Lower leg skin (tissue), 3 donors: ENCODE measurements at regions not wholly inside any gene's neighbourhood (a gene's known extent, or its start where the extent isn't known, plus 50 kb on each side); places are given as distances from the start of the nearest gene placed in this dataset.

Experiments used
- POLR2A ChIP-seq, 2 donors: fragments of 450-650 bp; IDR thresholded peaks; one replicate each; pipeline ENCODE4 v1.6.1; 2016 to 2017; ENCODE audit warnings: antibody characterized with exemption in 2 of 2, mild to moderate bottlenecking in 1 of 2, moderate library complexity in 1 of 2
- TF ChIP-seq, protein P1 (sequence below), 3 donors: fragments of 450-650 bp; IDR thresholded peaks; one replicate each; pipeline ENCODE4 v1.5.1; 2016; ENCODE audit warnings: antibody characterized with exemption in 3 of 3, mild to moderate bottlenecking in 3 of 3, moderate library complexity in 2 of 3

DNA sequence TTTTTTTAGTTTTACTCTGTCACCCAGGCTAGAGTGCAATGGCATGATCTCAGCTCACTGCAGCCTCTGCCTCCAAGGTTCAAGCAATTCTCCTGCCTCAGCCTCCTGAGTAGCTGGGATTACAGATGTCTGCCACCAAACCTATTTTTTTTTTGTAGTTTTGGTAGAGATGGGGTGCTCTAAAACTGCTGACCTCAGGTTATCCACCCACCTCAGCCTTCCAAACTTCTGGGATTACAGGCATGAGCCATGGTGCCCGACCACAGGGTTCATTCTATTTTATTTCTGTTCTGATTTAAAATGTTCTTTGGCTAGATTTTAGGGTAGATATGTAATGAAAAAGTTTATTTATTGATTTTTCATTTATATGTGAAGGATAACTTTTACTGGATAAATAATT, 1062.8 kb upstream of the NOVA1 start:
- TF ChIP-seq, protein P1, sequence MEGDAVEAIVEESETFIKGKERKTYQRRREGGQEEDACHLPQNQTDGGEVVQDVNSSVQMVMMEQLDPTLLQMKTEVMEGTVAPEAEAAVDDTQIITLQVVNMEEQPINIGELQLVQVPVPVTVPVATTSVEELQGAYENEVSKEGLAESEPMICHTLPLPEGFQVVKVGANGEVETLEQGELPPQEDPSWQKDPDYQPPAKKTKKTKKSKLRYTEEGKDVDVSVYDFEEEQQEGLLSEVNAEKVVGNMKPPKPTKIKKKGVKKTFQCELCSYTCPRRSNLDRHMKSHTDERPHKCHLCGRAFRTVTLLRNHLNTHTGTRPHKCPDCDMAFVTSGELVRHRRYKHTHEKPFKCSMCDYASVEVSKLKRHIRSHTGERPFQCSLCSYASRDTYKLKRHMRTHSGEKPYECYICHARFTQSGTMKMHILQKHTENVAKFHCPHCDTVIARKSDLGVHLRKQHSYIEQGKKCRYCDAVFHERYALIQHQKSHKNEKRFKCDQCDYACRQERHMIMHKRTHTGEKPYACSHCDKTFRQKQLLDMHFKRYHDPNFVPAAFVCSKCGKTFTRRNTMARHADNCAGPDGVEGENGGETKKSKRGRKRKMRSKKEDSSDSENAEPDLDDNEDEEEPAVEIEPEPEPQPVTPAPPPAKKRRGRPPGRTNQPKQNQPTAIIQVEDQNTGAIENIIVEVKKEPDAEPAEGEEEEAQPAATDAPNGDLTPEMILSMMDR (IDR thresholded peaks at IDR 0.05) = no peak
- no peak for TF ChIP-seq POLR2A (IDR thresholded peaks at IDR 0.05)
